Neural cell (in vitro differentiated cells): ENCODE measurements at regions not wholly inside any gene's neighbourhood (a gene's known extent, or its start where the extent isn't known, plus 50 kb on each side); places are given as distances from the start of the nearest gene placed in this dataset.

ENCODE experiments used
- EP300 ChIP-seq: fragments of 450-650 bp; conservative IDR thresholded peaks from 2 replicates; pipeline ENCODE4 v1.6.1; 2014; ENCODE audit warnings: antibody characterized with exemption, mild to moderate bottlenecking, moderate library complexity; ENCODE audit not compliant: poor library complexity, severe bottlenecking
- TF ChIP-seq, protein P1 (sequence below): fragments of 450-650 bp; IDR thresholded peaks from 2 replicates; pipeline ENCODE4 v1.5.1; 2014; ENCODE audit warnings: antibody characterized with exemption, mild to moderate bottlenecking, moderate library complexity; ENCODE audit not compliant: poor library complexity, severe bottlenecking

DNA sequence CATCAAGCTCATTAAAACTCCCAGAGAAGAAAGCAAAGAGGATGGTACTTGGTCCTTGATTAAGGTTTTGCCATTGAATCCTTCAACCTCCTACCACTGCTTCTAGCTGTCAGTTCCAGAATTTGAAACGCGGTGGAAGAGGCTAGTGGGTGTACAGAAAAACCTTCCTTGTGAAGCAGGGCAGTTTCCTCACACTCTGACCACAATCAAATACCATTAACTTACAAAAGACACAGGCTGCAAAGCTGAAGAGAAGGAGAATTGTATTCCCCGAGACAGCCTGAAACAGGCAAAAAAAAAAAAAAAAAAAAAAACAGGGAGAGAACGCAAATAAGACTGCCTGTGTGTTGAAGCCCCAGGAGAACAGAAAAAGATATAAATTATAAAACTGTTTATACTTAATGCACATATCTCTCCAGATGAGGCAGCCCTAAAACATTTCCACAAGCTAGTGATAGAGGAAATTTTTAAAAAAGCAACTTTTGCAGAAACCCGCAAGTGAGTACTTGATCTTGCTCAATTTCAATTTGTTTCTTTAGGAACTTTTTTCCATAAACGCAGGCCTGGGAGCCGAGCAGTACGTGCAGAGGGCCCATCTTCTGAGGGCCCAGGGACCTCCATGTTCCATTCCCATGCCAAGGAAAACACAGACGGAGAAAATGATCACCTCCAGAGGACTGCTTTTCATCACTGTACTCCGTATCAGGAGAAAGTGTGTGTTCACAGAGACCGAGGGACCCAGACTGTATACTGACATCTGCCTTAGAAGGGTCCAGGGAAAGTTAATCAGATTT lies 218.7 kb upstream of the BLID start:
- TF ChIP-seq EP300 = no peak
- TF ChIP-seq, protein P1, sequence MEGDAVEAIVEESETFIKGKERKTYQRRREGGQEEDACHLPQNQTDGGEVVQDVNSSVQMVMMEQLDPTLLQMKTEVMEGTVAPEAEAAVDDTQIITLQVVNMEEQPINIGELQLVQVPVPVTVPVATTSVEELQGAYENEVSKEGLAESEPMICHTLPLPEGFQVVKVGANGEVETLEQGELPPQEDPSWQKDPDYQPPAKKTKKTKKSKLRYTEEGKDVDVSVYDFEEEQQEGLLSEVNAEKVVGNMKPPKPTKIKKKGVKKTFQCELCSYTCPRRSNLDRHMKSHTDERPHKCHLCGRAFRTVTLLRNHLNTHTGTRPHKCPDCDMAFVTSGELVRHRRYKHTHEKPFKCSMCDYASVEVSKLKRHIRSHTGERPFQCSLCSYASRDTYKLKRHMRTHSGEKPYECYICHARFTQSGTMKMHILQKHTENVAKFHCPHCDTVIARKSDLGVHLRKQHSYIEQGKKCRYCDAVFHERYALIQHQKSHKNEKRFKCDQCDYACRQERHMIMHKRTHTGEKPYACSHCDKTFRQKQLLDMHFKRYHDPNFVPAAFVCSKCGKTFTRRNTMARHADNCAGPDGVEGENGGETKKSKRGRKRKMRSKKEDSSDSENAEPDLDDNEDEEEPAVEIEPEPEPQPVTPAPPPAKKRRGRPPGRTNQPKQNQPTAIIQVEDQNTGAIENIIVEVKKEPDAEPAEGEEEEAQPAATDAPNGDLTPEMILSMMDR = no peak
